Hepatocyte (in vitro differentiated cells): ENCODE measurements at regions not wholly inside any gene's neighbourhood (a gene's known extent, or its start where the extent isn't known, plus 50 kb on each side); places are given as distances from the start of the nearest gene placed in this dataset.

Experiments used
- EZH2phosphoT487 ChIP-seq: fragments of 200-600 bp; sonication (generic); IDR thresholded peaks from one replicate; pipeline ENCODE4 v1.6.1; 2018; ENCODE audit warnings: antibody characterized with exemption, mild to moderate bottlenecking, low read depth, moderate library complexity; ENCODE audit not compliant: unreplicated experiment, severe bottlenecking
- TF ChIP-seq, protein P1 (sequence below): fragments of 200-600 bp; sonication (generic); IDR thresholded peaks from 2 replicates; pipeline ENCODE4 v1.5.1; 2016; ENCODE audit warnings: antibody characterized with exemption, mild to moderate bottlenecking; ENCODE audit not compliant: poor library complexity

DNA sequence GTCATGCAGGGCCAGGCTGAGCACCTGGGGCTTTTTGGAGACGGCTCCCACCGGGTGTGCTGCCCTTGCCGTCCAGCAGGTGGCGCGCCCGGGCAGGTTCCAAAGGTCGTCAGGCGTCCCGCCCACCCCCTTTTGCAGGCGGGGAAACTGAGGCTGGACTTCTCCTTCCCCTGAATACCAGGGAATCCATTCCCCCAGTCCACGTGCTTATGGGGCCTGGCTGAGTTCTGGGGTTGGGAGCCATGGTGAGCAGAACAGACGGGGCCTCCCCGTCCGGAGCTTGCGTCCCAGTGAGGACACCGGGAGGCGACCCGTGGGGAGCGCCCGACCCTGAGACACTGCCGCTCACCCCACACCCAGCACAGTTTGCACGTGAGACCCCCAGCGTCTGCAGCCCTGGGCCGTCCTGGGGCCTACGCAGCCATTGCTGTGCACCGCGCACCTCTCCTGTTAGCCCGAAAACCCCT, 51.8 kb upstream of the JPH3 start:
- TF ChIP-seq, protein P1, sequence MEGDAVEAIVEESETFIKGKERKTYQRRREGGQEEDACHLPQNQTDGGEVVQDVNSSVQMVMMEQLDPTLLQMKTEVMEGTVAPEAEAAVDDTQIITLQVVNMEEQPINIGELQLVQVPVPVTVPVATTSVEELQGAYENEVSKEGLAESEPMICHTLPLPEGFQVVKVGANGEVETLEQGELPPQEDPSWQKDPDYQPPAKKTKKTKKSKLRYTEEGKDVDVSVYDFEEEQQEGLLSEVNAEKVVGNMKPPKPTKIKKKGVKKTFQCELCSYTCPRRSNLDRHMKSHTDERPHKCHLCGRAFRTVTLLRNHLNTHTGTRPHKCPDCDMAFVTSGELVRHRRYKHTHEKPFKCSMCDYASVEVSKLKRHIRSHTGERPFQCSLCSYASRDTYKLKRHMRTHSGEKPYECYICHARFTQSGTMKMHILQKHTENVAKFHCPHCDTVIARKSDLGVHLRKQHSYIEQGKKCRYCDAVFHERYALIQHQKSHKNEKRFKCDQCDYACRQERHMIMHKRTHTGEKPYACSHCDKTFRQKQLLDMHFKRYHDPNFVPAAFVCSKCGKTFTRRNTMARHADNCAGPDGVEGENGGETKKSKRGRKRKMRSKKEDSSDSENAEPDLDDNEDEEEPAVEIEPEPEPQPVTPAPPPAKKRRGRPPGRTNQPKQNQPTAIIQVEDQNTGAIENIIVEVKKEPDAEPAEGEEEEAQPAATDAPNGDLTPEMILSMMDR, result peak; percentile 75
- TF ChIP-seq EZH2phosphoT487, result no peak
